GM21723 (cell line): ENCODE measurements at regions not wholly inside any gene's neighbourhood (a gene's known extent, or its start where the extent isn't known, plus 50 kb on each side); places are given as distances from the start of the nearest gene placed in this dataset.

Source experiments
- ATAC-seq: cut with Tn5 transposase; IDR thresholded peaks from one replicate; pipeline ENCODE4 v1.9.1; 2021; ENCODE audit warnings: mild to moderate bottlenecking, moderate library complexity; ENCODE audit not compliant: unreplicated experiment

GRCh38 chr2:176639671-176640070, 370.4 kb downstream of the MTX2 start:
- no peak for ATAC-seq

GRCh38 chr2:176641436-176641835, 372.2 kb downstream of the MTX2 start:
- ATAC-seq, result no peak

GRCh38 chr2:176642074-176642473, 372.8 kb downstream of the MTX2 start:
- ATAC-seq, result peak; percentile 54

- no peak for ATAC-seq
Measured at GRCh38 chr2:176643646-176644045, 374.4 kb downstream of the MTX2 start.

- ATAC-seq, result no peak
Measured at GRCh38 chr2:176645494-176645893, 376.3 kb downstream of the MTX2 start.

GRCh38 chr2:176646033-176646615, 376.9 kb downstream of the MTX2 start:
- no peak for ATAC-seq

GRCh38 chr2:176647325-176648165, 378.3 kb downstream of the MTX2 start:
- ATAC-seq, result no peak

- ATAC-seq, result no peak
Measured at GRCh38 chr2:176648700-176649297, 379.6 kb downstream of the MTX2 start.

GRCh38 chr2:176650104-176650837, 381.0 kb downstream of the MTX2 start:
- no peak for ATAC-seq

GRCh38 chr2:176650838-176651555, 381.8 kb downstream of the MTX2 start:
- ATAC-seq, result no peak

- no peak for ATAC-seq
Measured at GRCh38 chr2:176652300-176653182, 383.3 kb downstream of the MTX2 start.

- no peak for ATAC-seq
Measured at GRCh38 chr2:176653479-176654443, 384.5 kb downstream of the MTX2 start.

- ATAC-seq, result no peak
Measured at GRCh38 chr2:176656038-176656775, 387.0 kb downstream of the MTX2 start.

GRCh38 chr2:176656776-176657140, 387.5 kb downstream of the MTX2 start:
- ATAC-seq, result no peak

- ATAC-seq, result no peak
Measured at GRCh38 chr2:176657393-176657792, 388.2 kb downstream of the MTX2 start.

- ATAC-seq, result no peak
Measured at GRCh38 chr2:176658708-176659107, 389.5 kb downstream of the MTX2 start.

GRCh38 chr2:176662753-176663152, 393.5 kb downstream of the MTX2 start:
- ATAC-seq, result no peak

- ATAC-seq, result no peak
Measured at GRCh38 chr2:176664478-176664877, 395.2 kb downstream of the MTX2 start.
